OCI-LY1 (cell line): ENCODE measurements at regions not wholly inside any gene's neighbourhood (a gene's known extent, or its start where the extent isn't known, plus 50 kb on each side); places are given as distances from the start of the nearest gene placed in this dataset.

Experiments used
- CTCF ChIP-seq: fragments of 200-600 bp; sonication (generic), shearing (Covaris generic); IDR thresholded peaks from 2 replicates; pipeline ENCODE4 v1.5.1; 2017; ENCODE audit warnings: mild to moderate bottlenecking, antibody characterized with exemption, low read length, moderate library complexity, mixed read lengths
- EZH2 ChIP-seq: fragments of 200-600 bp; sonication (generic), shearing (Covaris generic); IDR thresholded peaks from 2 replicates; pipeline ENCODE4 v1.8.0; 2017; ENCODE audit warnings: borderline replicate concordance, mixed run types, mild to moderate bottlenecking, antibody characterized with exemption, low read length, moderate library complexity, mixed read lengths

DNA sequence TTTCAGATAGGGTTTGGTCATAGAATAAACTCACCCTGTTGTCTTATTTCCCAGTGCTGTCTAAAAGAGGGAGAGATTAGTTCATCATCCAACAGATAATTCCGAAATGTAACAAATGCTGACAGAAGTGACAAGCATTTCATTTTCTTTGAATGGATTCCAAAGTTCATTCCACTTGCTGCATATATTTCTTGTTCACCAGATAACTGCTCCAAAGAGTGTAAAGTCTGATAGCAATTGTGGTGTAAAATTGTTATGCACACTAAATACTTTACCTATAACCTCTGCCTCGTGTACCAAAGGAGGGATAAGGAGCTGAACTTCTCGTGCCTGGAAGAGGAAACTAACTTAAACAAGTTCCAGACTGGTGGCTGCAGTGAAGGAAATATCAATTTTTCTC, 290.0 kb upstream of the ADAMTSL1 start:
- TF ChIP-seq EZH2 (no peak), CTCF (no peak)
